ENCODE measurements at regions not wholly inside any gene's neighbourhood (a gene's known extent, or its start where the extent isn't known, plus 50 kb on each side); places are given as distances from the start of the nearest gene placed in this dataset.

DNA sequence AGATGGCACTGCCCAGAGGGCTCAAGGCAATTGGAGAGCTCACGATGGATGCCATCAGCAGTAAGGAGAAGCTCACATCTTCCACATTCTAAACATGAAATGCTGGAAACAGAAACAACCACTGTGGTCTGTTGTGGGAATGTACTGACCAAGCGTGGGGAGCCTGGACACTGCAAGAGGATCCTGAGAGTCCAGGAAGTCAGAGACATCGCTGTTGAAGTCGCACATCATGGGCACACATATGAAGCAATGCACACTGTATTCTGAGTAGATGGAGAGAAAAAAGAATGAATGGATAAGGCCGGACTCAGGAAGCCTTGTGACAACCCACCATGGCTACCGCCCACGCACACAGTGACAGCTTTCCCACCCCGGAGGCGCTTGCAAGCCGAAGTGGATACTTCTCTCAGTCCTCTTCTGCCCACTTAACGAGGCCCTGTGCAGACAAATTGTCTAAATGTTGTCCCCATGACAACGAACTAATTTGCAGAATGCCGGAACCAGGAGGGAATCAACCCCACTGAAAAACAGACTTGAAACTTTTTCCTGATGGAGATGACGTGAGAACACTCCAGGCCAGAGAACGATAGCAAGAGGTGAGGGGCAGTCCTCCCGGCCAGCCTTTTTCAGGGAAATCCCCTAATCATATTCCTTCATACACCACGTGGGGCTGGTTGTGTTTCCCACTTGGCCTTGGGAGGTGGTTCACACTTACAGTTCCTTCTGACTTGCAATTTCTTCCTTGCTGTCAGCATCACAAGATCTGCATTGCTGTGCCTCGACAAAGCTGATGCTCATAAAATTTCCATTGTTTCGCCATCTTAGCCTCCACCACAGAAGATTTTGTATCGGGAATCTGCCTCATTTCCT lies 109.6 kb upstream of the SERP2 start:
- no peak for DNase-seq

DNA sequence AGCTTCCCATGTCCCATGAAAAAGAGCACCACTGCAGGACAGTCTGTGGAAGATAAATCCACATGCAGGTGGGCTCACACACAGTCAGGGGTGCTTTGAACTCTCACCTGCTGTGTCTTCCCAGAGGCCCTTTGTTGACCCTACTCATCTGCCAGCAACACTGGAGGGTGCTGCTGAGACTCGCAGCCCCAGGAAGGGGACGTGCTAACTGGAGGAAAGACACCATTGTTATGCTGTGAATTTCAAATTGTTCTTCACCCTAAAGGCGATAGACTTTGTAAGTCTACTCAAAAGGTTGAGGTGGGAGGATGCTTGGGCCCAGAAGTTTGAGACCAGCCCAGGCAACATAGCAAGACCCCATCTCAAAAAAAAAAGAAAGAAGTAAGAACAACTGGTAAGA lies 107.3 kb upstream of the SERP2 start:
- no peak for DNase-seq

DNA sequence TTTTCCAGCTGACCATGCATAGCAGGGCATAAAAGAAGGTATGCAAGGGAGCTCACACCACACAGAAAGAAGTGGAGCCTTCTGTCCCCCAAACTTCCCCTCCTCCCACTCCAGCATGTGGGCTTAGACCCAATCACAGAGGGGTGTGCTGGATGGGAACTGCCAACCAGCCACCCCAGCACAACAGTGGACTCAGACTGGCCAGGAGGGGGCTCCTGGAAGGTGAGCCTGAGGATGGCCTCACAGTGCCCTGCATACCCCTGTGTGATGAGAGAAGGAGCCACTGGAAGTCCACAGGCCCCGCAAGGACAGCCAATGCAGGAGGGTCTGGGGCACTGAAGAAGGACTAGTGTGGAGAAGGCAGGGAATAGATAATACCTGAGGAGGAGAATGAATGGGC lies 106.9 kb upstream of the SERP2 start:
- DNase-seq = no peak

DNA sequence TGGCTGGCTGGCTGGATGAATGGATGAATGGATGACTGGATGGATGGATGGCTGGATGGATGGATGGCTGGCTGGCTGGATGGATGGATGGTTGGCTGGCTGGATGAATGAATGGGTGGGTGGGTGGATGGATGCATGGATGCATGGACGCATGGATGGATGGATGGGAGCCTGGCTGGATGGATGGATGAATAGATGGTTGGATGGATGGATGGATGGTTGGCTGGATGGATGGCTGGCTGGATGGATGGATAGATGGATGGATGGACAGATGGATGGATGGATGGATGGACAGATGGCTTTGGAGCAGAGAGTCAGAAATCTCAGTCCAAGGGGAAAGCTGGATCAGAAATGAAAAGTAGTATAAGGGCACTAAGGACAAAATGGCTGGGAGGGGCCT lies 106.4 kb upstream of the SERP2 start:
- no peak for DNase-seq

GRCh38 chr13:44267980-44268379 lies 105.6 kb upstream of the SERP2 start:
- no peak for DNase-seq

DNA sequence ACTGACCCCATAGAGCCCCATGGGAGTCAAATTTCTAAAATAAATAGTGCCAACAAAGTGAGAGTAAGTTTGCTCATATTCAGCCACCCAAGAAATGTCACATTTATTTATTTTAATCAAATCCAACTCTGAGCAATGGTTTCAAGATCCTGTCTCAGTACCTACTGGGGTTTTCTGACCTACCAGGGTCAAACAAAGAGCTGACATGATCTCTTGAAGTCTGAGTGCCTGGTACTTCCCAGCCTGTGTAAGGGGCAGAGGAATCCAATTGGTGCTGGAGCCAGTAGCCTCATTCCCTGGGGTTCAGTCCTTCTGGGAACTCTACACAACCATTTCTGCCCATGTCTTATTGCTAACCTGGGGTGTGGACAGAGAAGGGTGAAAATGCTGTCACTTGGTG lies 104.6 kb upstream of the SERP2 start:
- DNase-seq = no peak

DNA sequence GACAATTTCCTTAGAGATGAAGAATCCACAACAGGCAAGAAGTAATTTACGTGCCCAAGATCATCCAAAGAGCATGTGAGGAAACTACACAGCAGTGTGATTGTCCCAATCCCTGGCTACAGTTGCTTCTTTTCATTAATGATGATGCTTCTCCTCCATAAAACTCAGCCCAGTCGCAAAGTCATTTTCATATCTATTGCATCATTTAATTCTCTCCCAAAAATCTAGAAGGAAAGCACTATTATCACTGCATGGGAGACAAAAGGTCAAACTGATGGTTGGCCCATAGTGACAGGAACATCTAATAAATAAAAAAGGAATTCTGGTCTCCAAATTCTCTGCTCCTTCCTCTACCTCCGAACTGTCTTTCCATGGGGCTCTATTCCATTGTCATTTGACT lies 103.5 kb upstream of the SERP2 start:
- no peak for DNase-seq

- no peak for DNase-seq
These were observed 102.6 kb upstream of the SERP2 start for GRCh38 chr13:44271031-44271455.

- DNase-seq = no peak
These were observed 102.2 kb upstream of the SERP2 start for GRCh38 chr13:44271473-44271872.

- DNase-seq = no peak
These were observed 101.7 kb upstream of the SERP2 start for GRCh38 chr13:44271915-44272341.

GRCh38 chr13:44272692-44273091 lies 100.9 kb upstream of the SERP2 start:
- no peak for DNase-seq

GRCh38 chr13:44273216-44273615 lies 100.4 kb upstream of the SERP2 start:
- DNase-seq = no peak

- DNase-seq = no peak
These were observed 99.4 kb upstream of the SERP2 start for GRCh38 chr13:44273991-44274770.

DNA sequence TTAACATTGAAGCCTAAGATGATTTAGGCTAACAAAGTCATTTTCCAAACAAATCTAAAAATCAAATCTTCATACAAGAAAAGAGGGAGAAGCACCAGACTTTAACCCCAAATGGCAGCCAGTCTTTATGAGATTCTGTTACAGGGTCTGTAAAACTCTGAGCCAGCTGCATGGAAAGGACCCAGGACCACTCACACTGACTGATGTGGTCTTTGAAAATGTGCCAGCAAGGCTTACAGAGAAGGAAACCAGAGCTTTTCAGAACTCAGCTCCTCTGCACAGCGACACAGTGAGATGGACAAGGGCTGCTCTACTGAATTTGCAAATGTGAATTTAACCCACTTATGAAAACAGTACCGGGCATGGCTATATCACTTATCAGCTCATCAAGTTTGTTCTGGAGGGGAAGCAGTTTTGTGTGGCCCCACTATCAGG lies 98.8 kb upstream of the SERP2 start:
- DNase-seq = no peak

- DNase-seq = no peak
These were observed 98.2 kb upstream of the SERP2 start for GRCh38 chr13:44275381-44275780.

- no peak for DNase-seq
These were observed 97.6 kb upstream of the SERP2 start for GRCh38 chr13:44276061-44276460.

- DNase-seq = no peak
These were observed 96.2 kb upstream of the SERP2 start for GRCh38 chr13:44277459-44277858.

- no peak for DNase-seq
These were observed 95.5 kb upstream of the SERP2 start for GRCh38 chr13:44278166-44278565.

DNA sequence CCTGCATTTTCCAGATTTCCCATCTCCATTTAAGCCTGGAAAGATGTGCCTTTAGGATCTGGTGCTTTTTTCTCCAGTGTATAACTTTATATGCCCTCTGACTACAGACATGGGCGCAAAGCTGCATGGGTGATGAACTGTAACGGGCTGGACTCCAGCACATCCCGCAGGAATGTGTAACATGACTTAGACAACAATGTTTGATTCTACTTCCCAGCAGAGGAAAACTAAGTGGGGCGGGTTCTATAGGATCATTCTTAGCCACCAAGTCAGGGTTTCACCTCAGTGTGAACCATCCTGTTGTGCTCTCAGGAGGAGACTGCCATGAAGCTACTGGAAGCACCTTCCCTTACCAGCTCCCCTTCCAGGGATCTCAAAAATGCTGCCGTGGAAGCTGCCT lies 93.2 kb upstream of the SERP2 start:
- no peak for DNase-seq

GRCh38 chr13:44281252-44282000 lies 92.2 kb upstream of the SERP2 start:
- DNase-seq = no peak

GRCh38 chr13:44283600-44283999 lies 90.0 kb upstream of the SERP2 start:
- no peak for DNase-seq

GRCh38 chr13:44287958-44288357 lies 85.7 kb upstream of the SERP2 start:
- DNase-seq = no peak

DNA sequence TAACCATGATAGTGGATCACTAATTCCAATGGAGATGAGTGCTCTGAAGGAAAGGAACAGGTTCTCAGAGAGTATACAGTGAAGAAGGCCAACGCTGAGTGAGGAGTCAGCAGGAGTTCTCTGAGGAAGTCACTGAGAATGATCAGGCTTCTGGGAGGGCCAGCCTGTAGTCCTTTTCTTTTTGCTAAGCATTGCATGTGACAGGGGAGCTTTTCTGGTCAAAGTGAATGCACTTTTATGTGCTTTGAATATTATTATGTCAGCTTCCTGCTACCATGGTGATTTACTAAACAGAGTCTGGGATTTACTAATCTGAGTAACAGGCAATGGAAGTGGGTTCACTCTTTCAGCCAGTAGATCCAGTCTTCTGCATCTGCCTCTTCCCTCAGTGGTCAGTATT lies 81.1 kb upstream of the SERP2 start:
- DNase-seq = no peak
